ENCODE measurements at regions not wholly inside any gene's neighbourhood (a gene's known extent, or its start where the extent isn't known, plus 50 kb on each side); places are given as distances from the start of the nearest gene placed in this dataset.
A peak's percentile ranks its signal among the peaks of the same experiment; 100 is the strongest.

- TF ChIP-seq CTCF (IDR thresholded peaks at IDR 0.05; ENCODE audit: insufficient read depth, low read depth, low read length), result peak; percentile 37
- TF ChIP-seq EZH2 (IDR thresholded peaks at IDR 0.05; ENCODE audit: insufficient read depth, low read length), result no peak
These were observed 124.3 kb downstream of the TRIM29 start for GRCh38 chr11:120013325-120014250.

Data from astrocyte (in vitro differentiated cells and primary cell).